C4-2B (cell line): ENCODE measurements at regions not wholly inside any gene's neighbourhood (a gene's known extent, or its start where the extent isn't known, plus 50 kb on each side); places are given as distances from the start of the nearest gene placed in this dataset.

Source experiments
- H3K27ac ChIP-seq: fragments of 450-650 bp; 2 replicates; pipeline ENCODE4 v1.5.1; 2017
- ZFX ChIP-seq: fragments of 450-650 bp; IDR thresholded peaks from 2 replicates; pipeline ENCODE4 v1.6.1; 2017
- TF ChIP-seq, protein P1 (sequence below): fragments of 450-650 bp; conservative IDR thresholded peaks from 2 replicates; pipeline ENCODE4 v1.5.1; 2017; ENCODE audit warnings: mild to moderate bottlenecking

GRCh38 chr10:120012566-120012965 lies 120.0 kb downstream of the SEC23IP start:
- no peak for TF ChIP-seq ZFX
- H3K27ac ChIP-seq, result no peak overlapping the region

DNA sequence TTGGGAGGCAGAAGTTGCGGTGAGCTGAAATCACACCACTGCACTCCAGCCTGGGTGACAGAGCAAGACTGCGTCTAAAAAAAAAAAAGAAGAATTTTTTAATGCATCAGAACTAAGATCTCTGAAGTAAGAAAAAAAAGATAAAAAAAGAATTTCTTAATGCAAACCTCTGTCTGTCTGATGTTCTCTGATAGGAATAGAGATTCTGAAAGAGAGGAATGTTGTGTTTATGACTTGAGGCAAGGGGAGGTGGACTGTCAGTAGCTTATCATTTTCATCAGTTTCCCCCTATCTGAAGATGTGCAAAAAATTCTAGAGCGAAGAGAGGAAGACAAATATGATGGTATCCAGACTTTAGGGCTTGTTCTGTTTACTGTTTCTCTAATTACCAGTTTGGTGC lies 121.5 kb downstream of the SEC23IP start:
- no peak overlapping the region for H3K27ac ChIP-seq
- TF ChIP-seq ZFX, result no peak
- TF ChIP-seq, protein P1, sequence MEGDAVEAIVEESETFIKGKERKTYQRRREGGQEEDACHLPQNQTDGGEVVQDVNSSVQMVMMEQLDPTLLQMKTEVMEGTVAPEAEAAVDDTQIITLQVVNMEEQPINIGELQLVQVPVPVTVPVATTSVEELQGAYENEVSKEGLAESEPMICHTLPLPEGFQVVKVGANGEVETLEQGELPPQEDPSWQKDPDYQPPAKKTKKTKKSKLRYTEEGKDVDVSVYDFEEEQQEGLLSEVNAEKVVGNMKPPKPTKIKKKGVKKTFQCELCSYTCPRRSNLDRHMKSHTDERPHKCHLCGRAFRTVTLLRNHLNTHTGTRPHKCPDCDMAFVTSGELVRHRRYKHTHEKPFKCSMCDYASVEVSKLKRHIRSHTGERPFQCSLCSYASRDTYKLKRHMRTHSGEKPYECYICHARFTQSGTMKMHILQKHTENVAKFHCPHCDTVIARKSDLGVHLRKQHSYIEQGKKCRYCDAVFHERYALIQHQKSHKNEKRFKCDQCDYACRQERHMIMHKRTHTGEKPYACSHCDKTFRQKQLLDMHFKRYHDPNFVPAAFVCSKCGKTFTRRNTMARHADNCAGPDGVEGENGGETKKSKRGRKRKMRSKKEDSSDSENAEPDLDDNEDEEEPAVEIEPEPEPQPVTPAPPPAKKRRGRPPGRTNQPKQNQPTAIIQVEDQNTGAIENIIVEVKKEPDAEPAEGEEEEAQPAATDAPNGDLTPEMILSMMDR, result no peak

DNA sequence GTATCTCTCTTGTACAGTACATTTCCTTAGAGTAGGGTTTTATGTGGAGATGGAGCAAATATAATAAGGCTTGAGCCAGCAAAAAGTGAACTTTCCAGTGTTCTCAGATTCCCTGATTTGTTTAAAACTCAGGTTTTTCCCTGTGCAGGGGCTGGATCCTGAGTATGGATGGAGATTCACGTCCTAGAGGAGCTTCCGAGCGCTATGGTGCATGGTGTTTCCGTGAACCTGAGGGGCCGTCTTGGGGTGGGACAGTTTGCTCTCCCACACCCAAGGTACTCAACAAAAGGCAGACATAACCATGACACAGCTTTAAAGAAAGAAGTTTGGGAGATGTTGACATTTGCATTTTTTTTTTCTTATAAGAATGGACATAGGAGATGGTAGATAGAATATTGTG lies 122.5 kb downstream of the SEC23IP start:
- H3K27ac ChIP-seq, result no peak overlapping the region
- TF ChIP-seq, protein P1, result no peak
- TF ChIP-seq ZFX, result no peak

GRCh38 chr10:120016906-120017305 lies 124.4 kb downstream of the SEC23IP start:
- H3K27ac ChIP-seq, result no peak overlapping the region
- TF ChIP-seq, protein P1, result no peak
- TF ChIP-seq ZFX, result no peak

- TF ChIP-seq ZFX, result no peak
- TF ChIP-seq, protein P1, result no peak
- no peak overlapping the region for H3K27ac ChIP-seq
Measured at GRCh38 chr10:120017733-120018417, 125.3 kb downstream of the SEC23IP start.

GRCh38 chr10:120018695-120019094 lies 126.2 kb downstream of the SEC23IP start:
- no peak overlapping the region for H3K27ac ChIP-seq
- TF ChIP-seq, protein P1, result no peak
- TF ChIP-seq ZFX, result no peak

- TF ChIP-seq ZFX, result no peak
- TF ChIP-seq, protein P1, result no peak
- no peak overlapping the region for H3K27ac ChIP-seq
Measured at GRCh38 chr10:120019568-120019967, 127.0 kb downstream of the SEC23IP start.

DNA sequence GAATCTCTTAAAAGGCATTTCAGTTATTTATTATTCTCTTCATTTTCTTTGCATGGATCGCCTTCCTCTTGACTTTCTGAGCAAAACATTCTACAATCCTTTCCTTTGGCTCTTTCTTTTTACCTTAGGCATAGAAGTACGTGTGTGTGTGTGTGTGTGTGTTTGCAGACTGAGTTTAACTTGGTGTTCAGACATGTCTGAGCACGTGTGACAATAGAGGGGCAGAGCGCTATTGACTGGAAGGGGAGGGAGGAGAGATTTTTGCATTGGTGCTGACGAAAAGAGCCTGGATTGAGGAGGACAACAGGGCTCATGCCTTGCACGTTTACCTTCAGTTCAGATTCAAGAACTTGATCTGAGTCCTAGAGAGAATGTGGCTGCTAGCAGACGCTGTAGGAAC lies 129.8 kb downstream of the SEC23IP start:
- H3K27ac ChIP-seq, result no peak overlapping the region
- TF ChIP-seq ZFX, result no peak
- TF ChIP-seq, protein P1, result no peak
